Parathyroid adenoma (tissue), 2 donors: ENCODE measurements at regions not wholly inside any gene's neighbourhood (a gene's known extent, or its start where the extent isn't known, plus 50 kb on each side); places are given as distances from the start of the nearest gene placed in this dataset.

Experiments used
- H2AFZ ChIP-seq: fragments of 300-600 bp; sonication (generic); one replicate; pipeline ENCODE4 v1.7.0; 2017; ENCODE audit warnings: antibody characterized with exemption, mild to moderate bottlenecking
- H3K27ac ChIP-seq: fragments of 300-600 bp; sonication (generic); one replicate; pipeline ENCODE4 v1.7.0; 2017
- H3K27me3 ChIP-seq: fragments of 300-600 bp; sonication (generic); one replicate; pipeline ENCODE4 v1.7.0; 2017; ENCODE audit warnings: low read length; ENCODE audit not compliant: control insufficient read depth, insufficient read depth
- H3K36me3 ChIP-seq: fragments of 300-600 bp; sonication (generic); one replicate; pipeline ENCODE4 v1.7.0; 2017; ENCODE audit warnings: low read length; ENCODE audit not compliant: control insufficient read depth, insufficient read depth
- H3K4me1 ChIP-seq: fragments of 300-600 bp; sonication (generic); one replicate; pipeline ENCODE4 v1.7.0; 2017; ENCODE audit warnings: control low read depth
- H3K4me2 ChIP-seq: fragments of 300-600 bp; sonication (generic); one replicate; pipeline ENCODE4 v1.7.0; 2017; ENCODE audit warnings: low read length
- H3K4me3 ChIP-seq: fragments of 300-600 bp; sonication (generic); one replicate; pipeline ENCODE4 v1.7.0; 2017; ENCODE audit warnings: low read depth, low read length
- H3K79me2 ChIP-seq: fragments of 300-600 bp; sonication (generic); one replicate; pipeline ENCODE4 v1.7.0; 2017; ENCODE audit warnings: control low read depth
- H3K9ac ChIP-seq: fragments of 300-600 bp; sonication (generic); one replicate; pipeline ENCODE4 v1.7.0; 2017; ENCODE audit warnings: mild to moderate bottlenecking
- H3K9me3 ChIP-seq: fragments of 300-600 bp; sonication (generic); one replicate; pipeline ENCODE4 v1.7.0; 2017; ENCODE audit warnings: low read length; ENCODE audit not compliant: control insufficient read depth
- CTCF ChIP-seq: fragments of 300-600 bp; sonication (generic); IDR thresholded peaks from one replicate; pipeline ENCODE4 v1.7.0; 2017; ENCODE audit warnings: antibody characterized with exemption, mild to moderate bottlenecking
- donor health status: primary hyperparathyroidism.

- H3K27me3 ChIP-seq = no peaks in the 10 kb centered on the region
- no peak overlapping the region for H3K27ac ChIP-seq
- no peak overlapping the region for H2AFZ ChIP-seq
- H3K9ac ChIP-seq = no peak overlapping the region
- no peaks in the 10 kb centered on the region for H3K9me3 ChIP-seq
- H3K36me3 ChIP-seq = no peaks in the 10 kb centered on the region
- TF ChIP-seq CTCF = no peak
- H3K4me3 ChIP-seq = no peak overlapping the region
- no peaks in the 10 kb centered on the region for H3K79me2 ChIP-seq
- no peaks in the 10 kb centered on the region for H3K4me1 ChIP-seq
- H3K4me2 ChIP-seq = no peak overlapping the region
Observed at GRCh38 chr7:85392789-85393188, 205.9 kb upstream of the SEMA3D start.

- Histone ChIP-seq H3K27ac (no peak overlapping the region), H3K9me3 (no peaks in the 10 kb centered on the region), H3K79me2 (no peaks in the 10 kb centered on the region), H3K4me3 (no peak overlapping the region), H3K4me2 (no peak overlapping the region), H3K4me1 (no peaks in the 10 kb centered on the region), H3K9ac (no peak overlapping the region), H3K36me3 (no peaks in the 10 kb centered on the region), H2AFZ (no peak overlapping the region), H3K27me3 (no peaks in the 10 kb centered on the region)
- TF ChIP-seq CTCF = no peak
Observed at GRCh38 chr7:85392326-85392725, 205.5 kb upstream of the SEMA3D start.

- Histone ChIP-seq H3K4me3 (no peak overlapping the region), H3K79me2 (no peaks in the 10 kb centered on the region), H3K36me3 (no peaks in the 10 kb centered on the region), H2AFZ (no peak overlapping the region), H3K4me2 (no peak overlapping the region), H3K27ac (no peak overlapping the region), H3K27me3 (no peaks in the 10 kb centered on the region), H3K4me1 (no peaks in the 10 kb centered on the region), H3K9ac (no peak overlapping the region), H3K9me3 (no peaks in the 10 kb centered on the region)
- TF ChIP-seq CTCF = no peak
Observed at GRCh38 chr7:85386460-85386859, 199.6 kb upstream of the SEMA3D start.

GRCh38 chr7:85384392-85384791, 197.5 kb upstream of the SEMA3D start:
- no peak overlapping the region for H3K4me2 ChIP-seq
- no peak for TF ChIP-seq CTCF

GRCh38 chr7:85381212-85381611, 194.4 kb upstream of the SEMA3D start:
- no peak overlapping the region for H3K9ac ChIP-seq
- H3K4me3 ChIP-seq = no peak overlapping the region
- no peaks in the 10 kb centered on the region for H3K36me3 ChIP-seq
- H3K4me1 ChIP-seq = no peaks in the 10 kb centered on the region
- no peak overlapping the region for H3K27ac ChIP-seq
- H3K27me3 ChIP-seq = no peaks in the 10 kb centered on the region
- H2AFZ ChIP-seq = no peak overlapping the region
- no peak for TF ChIP-seq CTCF
- no peak overlapping the region for H3K4me2 ChIP-seq
- no peaks in the 10 kb centered on the region for H3K9me3 ChIP-seq
- H3K79me2 ChIP-seq = no peaks in the 10 kb centered on the region

More at GRCh38 chr7:85384392-85384791, 197.5 kb upstream of the SEMA3D start:
- Histone ChIP-seq H3K36me3 (no peaks in the 10 kb centered on the region), H3K4me1 (no peaks in the 10 kb centered on the region), H3K27ac (no peak overlapping the region), H3K9me3 (no peaks in the 10 kb centered on the region), H3K27me3 (no peaks in the 10 kb centered on the region), H3K79me2 (no peaks in the 10 kb centered on the region), H2AFZ (no peak overlapping the region), H3K4me3 (no peak overlapping the region), H3K9ac (no peak overlapping the region)
